ENCODE measurements at regions not wholly inside any gene's neighbourhood (a gene's known extent, or its start where the extent isn't known, plus 50 kb on each side); places are given as distances from the start of the nearest gene placed in this dataset.
"Not testable (repeated sequence)": the region's sequence is repeated elsewhere in the genome, so short reads cannot be mapped to it uniquely, and the experiment has no call there.

- Histone ChIP-seq H3K79me2 (ENCODE audit: insufficient read depth, low read length) (no peaks in the 10 kb centered on the region), H2AFZ (ENCODE audit: low read depth, low read length, severe bottlenecking) (no peak overlapping the region), H3K27me3 (ENCODE audit: low read length) (no peaks in the 10 kb centered on the region), H3K9me3 (ENCODE audit: insufficient read depth, low read length) (no peaks in the 10 kb centered on the region), H3F3A (ENCODE audit: insufficient read depth) (no peaks in the 10 kb centered on the region), H3K9me2 (replicated peaks; ENCODE audit: insufficient read depth, low read length) (no peaks in the 10 kb centered on the region), H4K20me1 (ENCODE audit: low read depth, low read length) (no peaks in the 10 kb centered on the region), H3K4me3 (ENCODE audit: insufficient read depth, low read length, poor library complexity, severe bottlenecking) (no peak overlapping the region), H3K27ac (ENCODE audit: low read depth, low read length) (no peak overlapping the region), H3K36me3 (ENCODE audit: low read length) (no peaks in the 10 kb centered on the region), H3K9ac (ENCODE audit: low read length) (no peak overlapping the region), H3K4me2 (ENCODE audit: low read depth, low read length, poor library complexity, severe bottlenecking) (no peak overlapping the region)
- TF ChIP-seq CTCF (IDR thresholded peaks at IDR 0.05; ENCODE audit: insufficient read depth, low read length, poor library complexity, severe bottlenecking) (no peak), EZH2phosphoT487 (conservative IDR thresholded peaks at IDR 0.05; ENCODE audit: low read length) (no peak)
Observed at GRCh38 chr2:76000425-76000824, 289.7 kb upstream of the GCFC2 start.

- Histone ChIP-seq H2AFZ (ENCODE audit: low read depth, low read length, severe bottlenecking) (no peak overlapping the region), H3K9me3 (ENCODE audit: insufficient read depth, low read length) (no peaks in the 10 kb centered on the region), H3K4me3 (ENCODE audit: insufficient read depth, low read length, poor library complexity, severe bottlenecking) (no peak overlapping the region), H4K20me1 (ENCODE audit: low read depth, low read length) (no peaks in the 10 kb centered on the region), H3K36me3 (ENCODE audit: low read length) (no peaks in the 10 kb centered on the region), H3K9me2 (replicated peaks; ENCODE audit: insufficient read depth, low read length) (no peaks in the 10 kb centered on the region), H3K9ac (ENCODE audit: low read length) (no peak overlapping the region), H3K79me2 (ENCODE audit: insufficient read depth, low read length) (no peaks in the 10 kb centered on the region), H3K4me2 (ENCODE audit: low read depth, low read length, poor library complexity, severe bottlenecking) (no peak overlapping the region), H3K27ac (ENCODE audit: low read depth, low read length) (no peak overlapping the region), H3F3A (ENCODE audit: insufficient read depth) (no peaks in the 10 kb centered on the region), H3K27me3 (ENCODE audit: low read length) (no peaks in the 10 kb centered on the region)
- TF ChIP-seq EZH2phosphoT487 (conservative IDR thresholded peaks at IDR 0.05; ENCODE audit: low read length) (no peak), CTCF (IDR thresholded peaks at IDR 0.05; ENCODE audit: insufficient read depth, low read length, poor library complexity, severe bottlenecking) (no peak)
Observed at GRCh38 chr2:75998451-75998850, 287.7 kb upstream of the GCFC2 start.

- Histone ChIP-seq H3K79me2 (ENCODE audit: insufficient read depth, low read length) (no peaks in the 10 kb centered on the region), H3K9me2 (replicated peaks; ENCODE audit: insufficient read depth, low read length) (no peaks in the 10 kb centered on the region), H3K9ac (ENCODE audit: low read length) (no peak overlapping the region), H3K9me3 (ENCODE audit: insufficient read depth, low read length) (no peaks in the 10 kb centered on the region; the same call in 1 of the 2 replicates), H2AFZ (ENCODE audit: low read depth, low read length, severe bottlenecking) (no peak overlapping the region), H3K27ac (ENCODE audit: low read depth, low read length) (no peak overlapping the region), H3K36me3 (ENCODE audit: low read length) (no peaks in the 10 kb centered on the region), H3K27me3 (ENCODE audit: low read length) (no peaks in the 10 kb centered on the region), H4K20me1 (ENCODE audit: low read depth, low read length) (no peaks in the 10 kb centered on the region), H3K4me3 (ENCODE audit: insufficient read depth, low read length, poor library complexity, severe bottlenecking) (no peak overlapping the region), H3F3A (ENCODE audit: insufficient read depth) (no peaks in the 10 kb centered on the region), H3K4me2 (ENCODE audit: low read depth, low read length, poor library complexity, severe bottlenecking) (no peak overlapping the region)
- TF ChIP-seq EZH2phosphoT487 (conservative IDR thresholded peaks at IDR 0.05; ENCODE audit: low read length) = no peak
- TF ChIP-seq CTCF (IDR thresholded peaks at IDR 0.05; ENCODE audit: insufficient read depth, low read length, poor library complexity, severe bottlenecking) = no peak
Observed at GRCh38 chr2:75994759-75995158, 284.0 kb upstream of the GCFC2 start.

GRCh38 chr2:75988622-75989021 lies 277.9 kb upstream of the GCFC2 start:
- not testable (repeated sequence) for H2AFZ ChIP-seq (ENCODE audit: low read depth, low read length, severe bottlenecking); H3K9me3 ChIP-seq (ENCODE audit: insufficient read depth, low read length); H3K9me2 ChIP-seq (replicated peaks; ENCODE audit: insufficient read depth, low read length); H3K27ac ChIP-seq (ENCODE audit: low read depth, low read length); H3K4me3 ChIP-seq (ENCODE audit: insufficient read depth, low read length, poor library complexity, severe bottlenecking); H3K9ac ChIP-seq (ENCODE audit: low read length); H3F3A ChIP-seq (ENCODE audit: insufficient read depth); H3K27me3 ChIP-seq (ENCODE audit: low read length); H4K20me1 ChIP-seq (ENCODE audit: low read depth, low read length); H3K79me2 ChIP-seq (ENCODE audit: insufficient read depth, low read length); H3K36me3 ChIP-seq (ENCODE audit: low read length); H3K4me2 ChIP-seq (ENCODE audit: low read depth, low read length, poor library complexity, severe bottlenecking)
